Panc1 (cell line): ENCODE measurements at regions not wholly inside any gene's neighbourhood (a gene's known extent, or its start where the extent isn't known, plus 50 kb on each side); places are given as distances from the start of the nearest gene placed in this dataset.

Experiments
- CTCF ChIP-seq: fragments of 450-650 bp; IDR thresholded peaks from 2 replicates; pipeline ENCODE4 v1.5.1; 2017; ENCODE audit warnings: mild to moderate bottlenecking
- POLR2AphosphoS5 ChIP-seq: IDR thresholded peaks from 2 replicates; pipeline ENCODE4 v1.6.1; 2012; ENCODE audit warnings: mild to moderate bottlenecking, low read depth, low read length, moderate library complexity
- SIN3A ChIP-seq: IDR thresholded peaks from 2 replicates; pipeline ENCODE4 v1.6.1; 2012; ENCODE audit warnings: low read depth, mild to moderate bottlenecking, low read length, moderate library complexity, borderline replicate concordance; ENCODE audit not compliant: insufficient read depth
- TCF7L2 ChIP-seq: IDR thresholded peaks from 2 replicates; pipeline ENCODE4 v1.6.1; 2011; ENCODE audit warnings: mild to moderate bottlenecking, low read depth, low read length, inconsistent platforms
- TF ChIP-seq, protein P1 (sequence below), 2 experiments: IDR thresholded peaks; 2 replicates each; pipeline ENCODE4 v1.6.1; 2011 to 2012; ENCODE audit warnings: low read depth in 2 of 2, control low read depth in 1 of 2, low read length in 1 of 2, mild to moderate bottlenecking in 1 of 2, moderate library complexity in 1 of 2; ENCODE audit not compliant: insufficient read depth in 1 of 2

- TF ChIP-seq CTCF (no peak), TCF7L2 (no peak), SIN3A (no peak), POLR2AphosphoS5 (no peak)
- TF ChIP-seq, protein P1, sequence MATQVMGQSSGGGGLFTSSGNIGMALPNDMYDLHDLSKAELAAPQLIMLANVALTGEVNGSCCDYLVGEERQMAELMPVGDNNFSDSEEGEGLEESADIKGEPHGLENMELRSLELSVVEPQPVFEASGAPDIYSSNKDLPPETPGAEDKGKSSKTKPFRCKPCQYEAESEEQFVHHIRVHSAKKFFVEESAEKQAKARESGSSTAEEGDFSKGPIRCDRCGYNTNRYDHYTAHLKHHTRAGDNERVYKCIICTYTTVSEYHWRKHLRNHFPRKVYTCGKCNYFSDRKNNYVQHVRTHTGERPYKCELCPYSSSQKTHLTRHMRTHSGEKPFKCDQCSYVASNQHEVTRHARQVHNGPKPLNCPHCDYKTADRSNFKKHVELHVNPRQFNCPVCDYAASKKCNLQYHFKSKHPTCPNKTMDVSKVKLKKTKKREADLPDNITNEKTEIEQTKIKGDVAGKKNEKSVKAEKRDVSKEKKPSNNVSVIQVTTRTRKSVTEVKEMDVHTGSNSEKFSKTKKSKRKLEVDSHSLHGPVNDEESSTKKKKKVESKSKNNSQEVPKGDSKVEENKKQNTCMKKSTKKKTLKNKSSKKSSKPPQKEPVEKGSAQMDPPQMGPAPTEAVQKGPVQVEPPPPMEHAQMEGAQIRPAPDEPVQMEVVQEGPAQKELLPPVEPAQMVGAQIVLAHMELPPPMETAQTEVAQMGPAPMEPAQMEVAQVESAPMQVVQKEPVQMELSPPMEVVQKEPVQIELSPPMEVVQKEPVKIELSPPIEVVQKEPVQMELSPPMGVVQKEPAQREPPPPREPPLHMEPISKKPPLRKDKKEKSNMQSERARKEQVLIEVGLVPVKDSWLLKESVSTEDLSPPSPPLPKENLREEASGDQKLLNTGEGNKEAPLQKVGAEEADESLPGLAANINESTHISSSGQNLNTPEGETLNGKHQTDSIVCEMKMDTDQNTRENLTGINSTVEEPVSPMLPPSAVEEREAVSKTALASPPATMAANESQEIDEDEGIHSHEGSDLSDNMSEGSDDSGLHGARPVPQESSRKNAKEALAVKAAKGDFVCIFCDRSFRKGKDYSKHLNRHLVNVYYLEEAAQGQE (IDR thresholded peaks at IDR 0.05; ENCODE audit: insufficient read depth in 1 of 2, low read depth in 2 of 2, low read length in 1 of 2) = no peak
Measured at GRCh38 chr5:21219966-21220365, 1232.0 kb upstream of the CDH18 start.
